H9 (cell line): ENCODE measurements at regions not wholly inside any gene's neighbourhood (a gene's known extent, or its start where the extent isn't known, plus 50 kb on each side); places are given as distances from the start of the nearest gene placed in this dataset.

Experiments used
- DNase-seq: peaks from one replicate; pipeline ENCODE4 v3.0.0-alpha.2; 2017
- H2AFZ ChIP-seq: one replicate; pipeline ENCODE4 v1.6.1; 2013; ENCODE audit warnings: mild to moderate bottlenecking, low read length, control low read depth, moderate library complexity
- H2AK5ac ChIP-seq: 2 replicates; pipeline ENCODE4 v1.6.1; 2013; ENCODE audit warnings: low read length, control low read depth, mixed read lengths; ENCODE audit not compliant: insufficient read length
- H2BK120ac ChIP-seq: one replicate; pipeline ENCODE4 v1.6.1; 2013; ENCODE audit warnings: low read depth, mild to moderate bottlenecking, low read length, control low read depth, inconsistent platforms; ENCODE audit not compliant: poor library complexity, severe bottlenecking
- H2BK12ac ChIP-seq: 2 replicates; pipeline ENCODE4 v1.6.1; 2013; ENCODE audit warnings: low read length, control low read depth, mixed read lengths, low read depth; ENCODE audit not compliant: insufficient read length
- H2BK15ac ChIP-seq: 2 replicates; pipeline ENCODE4 v1.6.1; 2013; ENCODE audit warnings: low read depth, low read length, control low read depth
- H2BK20ac ChIP-seq: one replicate; pipeline ENCODE4 v1.6.1; 2013; ENCODE audit warnings: low read depth, mild to moderate bottlenecking, low read length, control low read depth, inconsistent platforms; ENCODE audit not compliant: poor library complexity, severe bottlenecking
- H2BK5ac ChIP-seq: 2 replicates; pipeline ENCODE4 v1.6.1; 2013; ENCODE audit warnings: low read length, control low read depth, mixed read lengths; ENCODE audit not compliant: insufficient read length
- H3K14ac ChIP-seq: 2 replicates; pipeline ENCODE4 v1.6.1; 2013; ENCODE audit warnings: low read length, control low read depth; ENCODE audit not compliant: insufficient read depth
- H3K18ac ChIP-seq: 2 replicates; pipeline ENCODE4 v1.6.1; 2013; ENCODE audit warnings: low read depth, mild to moderate bottlenecking, mixed read lengths, low read length, control low read depth; ENCODE audit not compliant: insufficient read length
- H3K23ac ChIP-seq: 2 replicates; pipeline ENCODE4 v1.6.1; 2013; ENCODE audit warnings: low read length, control low read depth, mixed read lengths, low read depth; ENCODE audit not compliant: insufficient read length
- H3K23me2 ChIP-seq: 2 replicates; pipeline ENCODE4 v1.6.1; 2013; ENCODE audit warnings: low read depth, mild to moderate bottlenecking, mixed read lengths, low read length, control low read depth; ENCODE audit not compliant: insufficient read length, poor library complexity, severe bottlenecking
- H3K27ac ChIP-seq: 2 replicates; pipeline ENCODE4 v1.5.1; 2013; ENCODE audit warnings: low read length, control low read depth, mixed read lengths, low read depth; ENCODE audit not compliant: insufficient read length
- H3K27me3 ChIP-seq: 2 replicates; pipeline ENCODE4 v1.6.1; 2013; ENCODE audit warnings: low read length, control low read depth, inconsistent platforms; ENCODE audit not compliant: insufficient read depth
- H3K4ac ChIP-seq: 2 replicates; pipeline ENCODE4 v1.6.1; 2013; ENCODE audit warnings: low read depth, mild to moderate bottlenecking, control low read depth, inconsistent platforms, low read length, moderate library complexity
- H3K4me1 ChIP-seq: 2 replicates; pipeline ENCODE4 v1.6.1; 2013; ENCODE audit warnings: low read length, control low read depth, inconsistent platforms; ENCODE audit not compliant: insufficient read depth
- H3K4me2 ChIP-seq: 2 replicates; pipeline ENCODE4 v1.6.1; 2013; ENCODE audit warnings: low read length, control low read depth, mixed read lengths; ENCODE audit not compliant: insufficient read length, insufficient read depth
- H3K56ac ChIP-seq: 2 replicates; pipeline ENCODE4 v1.6.1; 2013; ENCODE audit warnings: low read depth, mild to moderate bottlenecking, mixed read lengths, low read length, control low read depth; ENCODE audit not compliant: insufficient read length
- H3K79me1 ChIP-seq: 2 replicates; pipeline ENCODE4 v1.6.1; 2013; ENCODE audit warnings: low read depth, mild to moderate bottlenecking, moderate library complexity, low read length, control low read depth, inconsistent platforms; ENCODE audit not compliant: insufficient read depth, poor library complexity, severe bottlenecking
- H3K79me2 ChIP-seq: 2 replicates; pipeline ENCODE4 v1.6.1; 2013; ENCODE audit warnings: low read length, control low read depth, inconsistent platforms; ENCODE audit not compliant: insufficient read depth
- H3K9ac ChIP-seq: 2 replicates; pipeline ENCODE4 v1.6.1; 2013; ENCODE audit warnings: low read length, control low read depth, mixed read lengths; ENCODE audit not compliant: insufficient read length; ENCODE audit errors: extremely low read depth
- H3K9me3 ChIP-seq: one replicate; pipeline ENCODE4 v1.6.1; 2013; ENCODE audit warnings: low read depth, low read length, inconsistent platforms; ENCODE audit not compliant: control insufficient read depth
- H3T11ph ChIP-seq: one replicate; pipeline ENCODE4 v1.6.1; 2013; ENCODE audit warnings: mild to moderate bottlenecking, low read length, control low read depth, inconsistent platforms
- H4K20me1 ChIP-seq: one replicate; pipeline ENCODE4 v1.6.1; 2013; ENCODE audit not compliant: control insufficient read depth, insufficient read length, insufficient read depth
- H4K5ac ChIP-seq: 2 replicates; pipeline ENCODE4 v1.6.1; 2013; ENCODE audit warnings: low read depth, mild to moderate bottlenecking, mixed read lengths, low read length, control low read depth; ENCODE audit not compliant: insufficient read length
- H4K8ac ChIP-seq: replicated peaks from 2 replicates; pipeline ENCODE4 v1.6.1; 2013; ENCODE audit warnings: low read length, control low read depth, mixed read lengths, low read depth; ENCODE audit not compliant: insufficient read length
- H4K91ac ChIP-seq: 2 replicates; pipeline ENCODE4 v1.6.1; 2013; ENCODE audit warnings: low read depth, mild to moderate bottlenecking, moderate library complexity, mixed read lengths, low read length, control low read depth; ENCODE audit not compliant: insufficient read length
- H3K27ac Mint-ChIP-seq, 3 experiments: 2 replicates in 2 of 3; 3 replicates in 1 of 3; pipeline ENCODE4 v1.8.0; 2020 to 2021; ENCODE audit warnings: mixed read lengths in 3 of 3, mild to moderate bottlenecking in 1 of 3, moderate library complexity in 1 of 3
- H3K27me3 Mint-ChIP-seq: 2 replicates; pipeline ENCODE4 v1.8.0; 2021; ENCODE audit warnings: low read depth, mild to moderate bottlenecking, moderate library complexity, mixed read lengths
- H3K36me3 Mint-ChIP-seq, 3 experiments: 2 replicates in 2 of 3; 3 replicates in 1 of 3; pipeline ENCODE4 v1.8.0; 2020 to 2021; ENCODE audit warnings: low read depth in 3 of 3, mixed read lengths in 3 of 3; ENCODE audit not compliant: insufficient read depth in 1 of 3
- H3K4me1 Mint-ChIP-seq, 2 experiments: 2 replicates each; pipeline ENCODE4 v1.8.0; 2020; ENCODE audit warnings: mixed read lengths in 2 of 2
- H3K4me3 Mint-ChIP-seq, 2 experiments: 2 replicates in 1 of 2; 3 replicates in 1 of 2; pipeline ENCODE4 v1.8.0; 2020 to 2021; ENCODE audit warnings: mild to moderate bottlenecking in 2 of 2, mixed read lengths in 2 of 2, moderate library complexity in 1 of 2
- H3K9me3 Mint-ChIP-seq, 2 experiments: 2 replicates in 1 of 2; 3 replicates in 1 of 2; pipeline ENCODE4 v1.8.0; 2020; ENCODE audit warnings: mild to moderate bottlenecking in 2 of 2, mixed read lengths in 2 of 2, moderate library complexity in 1 of 2
- CTCF ChIP-seq: fragments of 200-600 bp; sonication (generic); conservative IDR thresholded peaks from 3 replicates; pipeline ENCODE4 v1.8.0; 2021; ENCODE audit warnings: antibody characterized with exemption, mild to moderate bottlenecking
- WGBS: extraction: QIAGEN DNeasy Blood & Tissue Kit; methylation state at CpG from one replicate; pipeline ENCODE4 v1.1.7; 2013; ENCODE audit warnings: missing lambda C conversion rate, low lambda C conversion rate, mixed read lengths; ENCODE audit not compliant: insufficient read length; ENCODE audit errors: extremely low coverage; 5-methylcytosine and 5-hydroxymethylcytosine counted together

GRCh38 chr5:152701305-152701949, 296.3 kb upstream of the NMUR2 start:
- no peak overlapping the region for H3K4me2 ChIP-seq
- no peak overlapping the region for H3K27ac Mint-ChIP-seq
- no CpG with 5 or more reads among the region's 2 CpGs for WGBS

More at GRCh38 chr5:152701305-152701949, 296.3 kb upstream of the NMUR2 start:
- H3K23ac ChIP-seq, result no peak overlapping the region
- Mint-ChIP-seq H3K4me1 (no peaks in the 10 kb centered on the region), H3K4me3 (no peak overlapping the region), H3K36me3 (peaks cover 2 to 16% (median 2%) of the 10 kb centered on the region in 3 experiments; a peak in 4 of 7 replicates), H3K9me3 (peaks cover 19 to 27% of the 10 kb centered on the region in 2 experiments), H3K27me3 (no peaks in the 10 kb centered on the region)
- no peak overlapping the region for H2BK120ac ChIP-seq
- H3K27me3 ChIP-seq, result no peaks in the 10 kb centered on the region
- no peak overlapping the region for H2BK20ac ChIP-seq
- H3K4ac ChIP-seq, result no peak overlapping the region
- H3T11ph ChIP-seq, result no peak overlapping the region
- no peaks in the 10 kb centered on the region for H3K23me2 ChIP-seq
- no peak overlapping the region for H2BK15ac ChIP-seq
- H3K9ac ChIP-seq, result no peak overlapping the region
- no peak overlapping the region for H3K56ac ChIP-seq
- H2BK12ac ChIP-seq, result no peak overlapping the region
- no peaks in the 10 kb centered on the region for H3K4me1 ChIP-seq
- H4K20me1 ChIP-seq, result no peaks in the 10 kb centered on the region
- H2AFZ ChIP-seq, result no peak overlapping the region
- no peak for TF ChIP-seq CTCF
- DNase-seq, result no peak
- H4K91ac ChIP-seq, result no peak overlapping the region
- no peak overlapping the region for H3K14ac ChIP-seq
- no peak overlapping the region for H3K27ac ChIP-seq
- H4K8ac ChIP-seq, result no peak overlapping the region
- H3K79me1 ChIP-seq, result no peaks in the 10 kb centered on the region
- H3K79me2 ChIP-seq, result no peaks in the 10 kb centered on the region
- H3K9me3 ChIP-seq, result no peaks in the 10 kb centered on the region
- no peak overlapping the region for H2BK5ac ChIP-seq
- H3K18ac ChIP-seq, result no peak overlapping the region
- H4K5ac ChIP-seq, result no peak overlapping the region
- H2AK5ac ChIP-seq, result no peak overlapping the region
